Activated T-helper 2 cell treated with anti-CD3 and anti-CD28 coated beads, Interferon-gamma antibody, Interleukin-2, Interleukin-4, amounts not matched to agents 10 μg/mL and 5 μg/mL and 100 μg/mL, durations not matched to agents 14 hours and 24 hours and 36 hours (primary cell): ENCODE measurements at regions not wholly inside any gene's neighbourhood (a gene's known extent, or its start where the extent isn't known, plus 50 kb on each side); places are given as distances from the start of the nearest gene placed in this dataset.

Source experiments
- DNase-seq: peaks from one replicate; pipeline ENCODE4 v3.0.0; 2021; ENCODE audit warnings: low spot score
- H3K27ac Mint-ChIP-seq: one replicate; pipeline ENCODE4 v1.8.0; 2021; ENCODE audit warnings: mixed read lengths
- H3K27me3 Mint-ChIP-seq: one replicate; pipeline ENCODE4 v1.8.0; 2021; ENCODE audit warnings: low read depth, mixed read lengths
- H3K36me3 Mint-ChIP-seq: one replicate; pipeline ENCODE4 v1.8.0; 2021; ENCODE audit warnings: low read depth, mixed read lengths
- H3K4me1 Mint-ChIP-seq: one replicate; pipeline ENCODE4 v1.8.0; 2021; ENCODE audit warnings: low read depth, mixed read lengths
- H3K4me3 Mint-ChIP-seq: one replicate; pipeline ENCODE4 v1.8.0; 2021; ENCODE audit warnings: low read depth, mild to moderate bottlenecking, moderate library complexity, mixed read lengths
- H3K9me3 Mint-ChIP-seq: one replicate; pipeline ENCODE4 v1.8.0; 2021; ENCODE audit warnings: mixed read lengths
- intact Hi-C: fragments of 100-400 bp; cut with micrococcal nuclease; formaldehyde crosslinking; loops from one replicate; pipeline ENCODE4 v1.15.1; 2023

DNA sequence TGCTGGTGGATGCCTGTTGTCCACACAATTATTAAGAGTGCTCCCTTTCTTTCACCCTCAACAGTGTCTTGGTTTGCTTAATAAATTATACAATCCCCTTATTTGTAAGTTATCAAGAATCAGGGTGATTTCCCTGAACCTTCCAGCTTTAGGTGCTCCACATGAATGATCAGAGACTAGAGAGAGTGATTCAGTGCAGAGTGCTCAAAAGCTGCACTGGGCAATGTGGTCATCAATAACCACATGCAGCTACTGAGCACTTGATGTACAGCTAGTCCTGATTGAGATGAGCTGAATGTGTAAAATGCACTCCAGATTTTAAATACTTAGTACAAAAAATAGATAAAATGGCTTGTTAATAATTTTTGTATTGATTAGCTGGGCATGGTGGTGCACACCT, 76.8 kb upstream of the TRIO start:
- Mint-ChIP-seq H3K36me3 (no peaks in the 10 kb centered on the region), H3K4me3 (no peak overlapping the region), H3K27ac (no peak overlapping the region), H3K27me3 (no peaks in the 10 kb centered on the region), H3K4me1 (no peaks in the 10 kb centered on the region), H3K9me3 (no peaks in the 10 kb centered on the region)
- no peak for DNase-seq
- intact Hi-C loops: no loop called here

DNA sequence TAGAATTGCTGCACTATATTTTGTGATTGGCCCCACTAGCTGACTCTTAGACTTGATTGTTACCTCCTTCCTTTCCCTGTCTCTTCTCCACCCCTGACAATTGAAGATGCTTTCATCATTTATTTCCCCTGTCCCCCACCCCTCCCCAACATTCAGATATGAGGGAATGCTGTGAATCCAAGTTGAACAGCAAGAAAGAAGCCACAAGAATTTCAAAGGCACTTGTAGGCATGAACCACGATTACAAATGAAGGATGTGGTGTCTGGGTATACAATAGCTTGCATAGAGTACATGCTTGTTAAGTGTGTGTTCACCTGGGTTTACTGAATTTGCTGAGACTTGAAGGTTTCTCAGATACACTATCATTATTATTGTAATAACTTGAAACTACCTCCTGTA, 78.3 kb upstream of the TRIO start:
- Mint-ChIP-seq H3K27me3 (no peaks in the 10 kb centered on the region), H3K4me1 (no peaks in the 10 kb centered on the region), H3K27ac (no peak overlapping the region), H3K4me3 (no peak overlapping the region), H3K36me3 (no peaks in the 10 kb centered on the region), H3K9me3 (no peaks in the 10 kb centered on the region)
- intact Hi-C loops: no loop called here
- no peak for DNase-seq

DNA sequence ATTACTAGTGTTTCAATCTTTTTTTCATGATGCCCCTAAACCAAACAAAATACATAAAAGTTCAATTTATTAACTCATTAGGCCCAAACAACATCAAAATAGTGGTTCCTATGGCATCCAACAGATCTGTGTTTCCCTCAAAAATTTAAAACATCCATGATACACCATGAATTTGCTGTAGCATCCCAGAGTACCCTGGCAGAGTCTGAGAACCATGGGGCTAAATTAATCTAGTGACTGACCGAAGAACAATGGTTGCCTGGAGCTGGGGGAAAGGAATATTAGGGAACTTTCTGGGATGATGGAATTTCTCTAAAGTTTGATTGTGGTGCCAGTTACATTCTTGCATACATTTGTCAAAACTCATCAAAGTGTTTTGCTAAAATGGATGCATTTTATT, 79.5 kb upstream of the TRIO start:
- DNase-seq: no peak
- Mint-ChIP-seq H3K36me3 (no peaks in the 10 kb centered on the region), H3K4me3 (no peak overlapping the region), H3K4me1 (no peaks in the 10 kb centered on the region), H3K9me3 (no peaks in the 10 kb centered on the region), H3K27me3 (no peaks in the 10 kb centered on the region), H3K27ac (no peak overlapping the region)
- intact Hi-C loops: no loop called here

DNA sequence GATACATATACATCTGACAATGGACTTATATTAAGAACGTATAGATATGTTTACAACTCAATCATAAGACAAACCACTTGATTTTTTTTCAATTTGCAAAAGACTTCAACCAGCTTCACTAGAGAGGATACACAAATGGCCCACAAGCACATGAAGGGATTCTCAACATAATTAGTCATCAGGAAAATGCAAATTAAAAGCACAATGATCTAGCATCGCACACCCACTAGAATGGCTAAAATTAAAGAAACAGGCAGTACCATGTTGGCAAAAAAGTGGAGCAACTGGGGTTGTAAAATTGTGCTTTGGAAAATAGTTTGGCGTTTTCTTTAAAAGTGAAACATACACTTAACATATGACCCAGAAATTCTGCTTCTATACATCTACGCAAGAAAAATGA, 80.0 kb upstream of the TRIO start:
- no peaks in the 10 kb centered on the region for H3K9me3 Mint-ChIP-seq
- intact Hi-C loops: no loop called here

DNA sequence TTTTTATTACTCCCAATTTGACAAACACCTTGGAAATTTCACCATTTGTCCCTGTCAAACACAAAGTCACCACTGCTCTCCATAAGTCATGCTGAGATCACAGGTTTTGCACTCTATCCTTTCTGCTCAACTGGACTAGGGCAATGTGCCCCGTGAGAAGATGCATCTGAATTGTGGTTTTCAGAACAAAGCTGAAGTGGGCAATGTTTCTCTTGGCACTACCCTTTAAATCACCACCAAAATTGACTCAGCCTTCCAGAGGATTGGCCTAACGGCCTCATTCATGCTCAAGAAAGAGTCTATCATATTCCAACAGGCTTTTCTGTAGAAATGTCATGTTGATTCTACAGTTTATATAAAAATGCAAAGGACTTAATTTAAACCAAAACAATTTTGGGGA, 81.0 kb upstream of the TRIO start:
- Mint-ChIP-seq H3K27ac (no peak overlapping the region), H3K9me3 (no peaks in the 10 kb centered on the region), H3K4me1 (no peaks in the 10 kb centered on the region), H3K36me3 (no peaks in the 10 kb centered on the region), H3K4me3 (no peak overlapping the region), H3K27me3 (no peaks in the 10 kb centered on the region)
- DNase-seq: no peak
- intact Hi-C loops: no loop called here

More for the DNA sequence above, 80.0 kb upstream of the TRIO start:
- no peaks in the 10 kb centered on the region for H3K4me1 Mint-ChIP-seq
- DNase-seq: no peak
- H3K4me3 Mint-ChIP-seq: no peak overlapping the region
- H3K36me3 Mint-ChIP-seq: no peaks in the 10 kb centered on the region
- H3K27ac Mint-ChIP-seq: no peak overlapping the region
- H3K27me3 Mint-ChIP-seq: no peaks in the 10 kb centered on the region

DNA sequence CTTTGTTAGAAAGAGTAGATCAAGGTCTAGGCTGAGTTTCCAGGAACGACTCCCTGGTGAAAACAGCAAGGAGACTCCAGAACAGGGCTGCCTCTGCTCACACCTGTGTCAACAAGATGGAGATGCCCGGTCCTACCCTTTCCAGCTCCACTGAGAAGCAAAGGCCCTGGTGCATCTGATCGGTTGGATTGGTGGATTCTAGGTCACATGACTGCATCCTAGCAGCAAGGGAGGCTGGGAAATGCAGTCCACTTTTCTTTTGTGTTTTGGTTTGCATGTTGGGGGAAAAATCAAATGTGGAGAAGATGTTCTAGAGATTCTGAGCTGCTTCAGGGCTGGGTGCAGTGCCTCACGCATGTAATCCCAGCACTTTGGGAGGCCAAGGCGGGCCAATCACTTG, 82.0 kb upstream of the TRIO start:
- Mint-ChIP-seq H3K4me3 (no peak overlapping the region), H3K36me3 (no peaks in the 10 kb centered on the region), H3K4me1 (no peaks in the 10 kb centered on the region), H3K9me3 (no peaks in the 10 kb centered on the region), H3K27ac (no peak overlapping the region), H3K27me3 (no peaks in the 10 kb centered on the region)
- intact Hi-C loops: no loop called here
- no peak for DNase-seq

DNA sequence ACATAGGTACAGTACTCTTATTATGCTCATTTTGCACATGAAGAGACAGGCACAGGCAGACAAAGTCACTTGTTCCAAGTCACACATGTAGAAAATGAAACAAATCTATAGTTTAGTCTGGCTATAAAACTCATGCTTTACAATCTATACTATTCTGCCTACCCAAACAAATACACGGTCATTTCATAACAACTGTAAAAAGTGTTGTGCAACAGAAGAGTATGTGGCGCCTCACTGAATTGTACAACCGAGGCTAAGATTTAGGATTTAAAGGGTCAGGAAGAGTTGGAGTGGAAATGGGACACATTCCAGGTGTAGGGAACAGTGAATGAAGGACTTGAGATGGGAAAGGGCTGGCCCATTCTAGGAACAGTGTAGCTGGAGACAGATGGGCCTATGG, 82.9 kb upstream of the TRIO start:
- Mint-ChIP-seq H3K27ac (no peak overlapping the region), H3K9me3 (no peaks in the 10 kb centered on the region), H3K4me3 (no peak overlapping the region), H3K27me3 (no peaks in the 10 kb centered on the region), H3K4me1 (no peaks in the 10 kb centered on the region), H3K36me3 (no peaks in the 10 kb centered on the region)
- DNase-seq: no peak
- intact Hi-C loops: no loop called here

DNA sequence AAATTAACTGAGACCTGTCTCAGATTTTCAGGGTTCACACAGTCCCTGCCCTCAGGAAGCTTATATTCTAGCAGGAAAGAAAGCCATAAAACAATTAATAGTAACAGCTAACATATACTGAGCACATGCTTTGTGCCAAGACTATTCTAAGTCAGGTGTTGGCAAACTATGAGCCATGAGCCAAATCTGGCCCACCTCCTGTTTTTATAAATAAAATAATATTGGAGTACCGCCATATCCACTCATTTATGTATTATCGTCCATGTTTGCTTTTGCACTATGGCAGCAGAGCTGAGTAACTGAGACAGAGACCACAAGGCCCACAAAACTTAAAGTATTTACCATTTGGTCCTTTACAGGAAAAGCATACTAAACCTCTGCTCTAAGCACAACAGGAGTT, 83.3 kb upstream of the TRIO start:
- Mint-ChIP-seq H3K9me3 (no peaks in the 10 kb centered on the region), H3K27me3 (no peaks in the 10 kb centered on the region)

DNA sequence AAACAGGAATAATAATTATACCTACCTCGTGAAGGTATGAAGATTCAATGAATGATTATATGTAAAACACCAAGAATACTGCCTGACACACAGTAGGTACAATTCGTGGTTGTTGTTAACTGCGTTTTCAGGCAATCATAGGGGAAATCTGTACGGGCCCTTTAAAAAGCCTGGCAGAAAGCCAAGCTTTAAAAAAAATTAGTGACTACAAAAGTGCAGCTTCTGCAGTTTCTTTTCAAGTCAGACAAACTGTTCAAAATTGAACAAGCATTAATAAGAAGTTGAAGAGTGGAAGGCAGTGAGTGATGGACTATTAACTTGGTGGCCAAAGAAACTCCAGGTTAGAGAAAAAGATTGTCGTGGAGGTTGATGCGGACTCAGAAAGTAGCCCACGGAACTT, 85.9 kb upstream of the TRIO start:
- no peaks in the 10 kb centered on the region for H3K4me1 Mint-ChIP-seq
- intact Hi-C loops: no loop called here
- no peak overlapping the region for H3K4me3 Mint-ChIP-seq
- no peaks in the 10 kb centered on the region for H3K9me3 Mint-ChIP-seq
- no peak overlapping the region for H3K27ac Mint-ChIP-seq
- no peak for DNase-seq
- H3K27me3 Mint-ChIP-seq: no peaks in the 10 kb centered on the region
- no peaks in the 10 kb centered on the region for H3K36me3 Mint-ChIP-seq

More for the DNA sequence above, 83.3 kb upstream of the TRIO start:
- Mint-ChIP-seq H3K4me3 (no peak overlapping the region), H3K4me1 (no peaks in the 10 kb centered on the region), H3K27ac (no peak overlapping the region), H3K36me3 (no peaks in the 10 kb centered on the region)
- intact Hi-C loops: no loop called here
- no peak for DNase-seq

DNA sequence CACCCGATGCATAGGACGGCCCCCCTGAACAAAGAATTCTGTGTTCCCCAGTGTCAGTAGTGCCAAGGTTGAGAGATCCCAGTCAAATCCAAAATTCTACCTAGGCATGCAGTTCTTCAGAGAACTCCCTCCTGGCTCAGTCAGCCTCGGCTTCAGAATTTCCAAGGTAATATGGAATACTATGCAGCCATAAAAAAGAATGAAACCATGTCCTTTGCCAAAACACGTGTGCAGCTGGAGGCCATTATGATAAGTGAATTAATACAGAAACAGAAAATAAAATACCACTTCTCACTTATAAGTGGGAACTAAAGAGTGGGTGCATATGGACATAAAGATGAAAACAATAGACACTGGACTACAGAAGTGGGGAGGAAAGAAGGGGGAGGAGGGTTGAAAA, 87.1 kb upstream of the TRIO start:
- Mint-ChIP-seq H3K36me3 (no peaks in the 10 kb centered on the region), H3K27ac (no peak overlapping the region), H3K4me3 (no peak overlapping the region), H3K4me1 (no peaks in the 10 kb centered on the region), H3K27me3 (no peaks in the 10 kb centered on the region), H3K9me3 (no peaks in the 10 kb centered on the region)
- intact Hi-C loops: no loop called here
- no peak for DNase-seq

DNA sequence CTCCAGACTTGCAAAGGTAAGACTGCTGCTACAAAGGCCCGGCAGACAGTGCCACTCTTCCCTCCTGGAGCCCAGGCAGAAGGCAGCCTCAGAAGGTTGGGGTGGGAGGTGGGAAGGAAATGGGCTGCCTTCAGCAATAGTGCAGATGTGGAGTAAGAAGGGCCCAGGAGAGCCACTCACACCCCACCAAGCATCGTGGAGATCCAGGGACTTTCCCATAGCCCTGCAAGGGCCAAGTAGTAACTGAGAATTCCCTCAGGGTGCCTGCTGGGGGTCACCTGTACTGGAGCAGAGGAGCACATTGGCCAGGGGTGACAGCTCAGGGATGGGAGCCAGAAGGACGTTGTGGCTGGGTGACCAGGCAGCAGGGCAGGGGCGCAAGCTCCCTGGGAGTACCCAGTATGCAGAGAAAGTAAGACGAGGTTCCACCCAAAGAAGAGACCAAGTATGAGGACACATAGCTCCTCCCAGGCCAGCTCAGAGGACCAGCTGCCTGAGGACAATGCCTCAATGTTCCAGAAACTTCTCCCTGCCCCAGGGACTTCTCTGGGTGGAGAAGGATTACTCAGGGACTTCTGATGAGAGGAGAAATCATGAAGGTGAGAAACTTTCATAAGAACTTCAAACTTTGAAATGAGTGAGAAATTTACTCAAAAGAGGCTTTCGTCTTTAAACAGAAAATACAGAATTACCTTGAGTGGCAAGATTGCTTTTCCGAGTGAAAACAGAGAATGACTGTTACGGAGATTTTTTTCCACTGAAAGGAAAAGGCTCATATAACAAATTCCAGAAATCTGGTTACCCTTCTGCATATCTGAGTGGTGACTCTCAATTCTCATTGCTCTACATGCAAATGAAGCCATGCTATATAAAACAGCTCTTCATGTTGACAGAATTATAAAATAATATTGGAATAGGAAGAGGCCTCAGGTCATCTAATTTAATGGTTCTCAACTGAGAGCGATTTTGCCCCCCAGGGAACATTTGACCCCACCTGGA, 87.9 kb upstream of the TRIO start:
- Mint-ChIP-seq H3K27ac (no peak overlapping the region), H3K4me3 (no peak overlapping the region), H3K9me3 (no peaks in the 10 kb centered on the region), H3K27me3 (no peaks in the 10 kb centered on the region), H3K36me3 (no peaks in the 10 kb centered on the region), H3K4me1 (no peaks in the 10 kb centered on the region)
- DNase-seq: no peak
- intact Hi-C loops: no loop called here

DNA sequence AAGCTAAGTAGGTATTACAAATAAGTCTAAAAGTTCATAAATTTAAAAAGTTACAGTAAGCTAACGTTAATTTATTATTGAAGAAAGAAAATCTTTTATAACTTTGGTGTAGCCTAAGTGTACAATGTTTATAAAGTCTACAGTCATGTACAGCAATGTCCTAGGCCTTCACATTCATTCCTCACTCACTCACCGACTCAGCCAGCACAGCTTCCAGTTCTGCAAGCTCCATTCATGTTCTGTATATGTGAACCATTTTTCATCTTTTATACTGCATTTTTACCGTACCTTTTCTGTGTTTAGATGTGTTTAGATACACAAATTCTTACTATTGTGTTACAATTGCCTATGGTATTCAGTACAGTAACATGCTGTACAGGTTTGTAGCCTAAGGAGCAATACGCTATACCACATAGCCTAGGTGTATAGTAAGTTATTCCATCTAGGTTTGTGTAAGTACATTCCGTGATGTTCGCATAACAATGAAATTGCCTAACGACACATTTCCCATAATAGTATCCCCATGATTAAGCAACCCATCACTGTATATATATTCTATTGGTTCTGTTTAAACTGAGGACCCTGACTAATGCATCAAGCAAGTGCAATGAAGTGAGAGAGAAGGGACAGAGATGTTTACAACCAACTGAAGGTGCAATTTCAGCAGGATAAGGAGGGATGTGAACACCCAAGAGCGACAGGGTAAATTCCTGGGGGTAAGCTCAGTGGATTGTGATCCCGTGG, 88.9 kb upstream of the TRIO start:
- Mint-ChIP-seq H3K36me3 (no peaks in the 10 kb centered on the region), H3K4me3 (no peak overlapping the region), H3K27ac (no peak overlapping the region), H3K4me1 (no peaks in the 10 kb centered on the region), H3K9me3 (no peaks in the 10 kb centered on the region), H3K27me3 (no peaks in the 10 kb centered on the region)
- intact Hi-C loops: no loop called here
- no peak for DNase-seq

DNA sequence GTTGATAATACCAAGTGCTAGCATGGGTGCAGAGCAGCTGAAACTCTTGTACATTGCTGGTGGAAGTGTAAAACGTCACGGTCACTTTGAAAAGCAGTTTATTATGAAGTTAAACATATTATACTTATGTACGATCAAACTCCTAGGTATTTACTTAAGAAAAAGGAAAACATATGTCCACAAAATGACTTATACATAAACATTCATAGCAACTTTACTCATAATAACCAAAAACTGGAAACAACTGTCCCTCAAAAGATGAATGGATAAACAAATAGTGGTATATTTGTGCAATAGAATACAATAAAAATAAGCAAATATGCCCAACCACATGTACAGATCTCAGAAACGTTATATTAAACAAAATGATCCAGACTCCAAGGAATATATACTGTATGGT, 92.3 kb upstream of the TRIO start:
- Mint-ChIP-seq H3K36me3 (no peaks in the 10 kb centered on the region), H3K4me1 (no peaks in the 10 kb centered on the region), H3K4me3 (no peak overlapping the region), H3K9me3 (no peaks in the 10 kb centered on the region), H3K27me3 (no peaks in the 10 kb centered on the region), H3K27ac (no peak overlapping the region)
- intact Hi-C loops: no loop called here
- DNase-seq: no peak
